HCT116 (cell line): ENCODE measurements at regions not wholly inside any gene's neighbourhood (a gene's known extent, or its start where the extent isn't known, plus 50 kb on each side); places are given as distances from the start of the nearest gene placed in this dataset.

Experiments used
- ATAC-seq: fragments of 200-7000 bp; cut with Tn5 transposase; 2 replicates; pipeline ENCODE4 v1.9.1; 2020; ENCODE audit warnings: mild to moderate bottlenecking, moderate library complexity
- BruUV-seq: library from RNA; stranded (reverse); fragments of 400-500 nt; replicated peaks from 2 replicates; lab custom pipeline; 2021; lab: Mats Ljungman, UMichigan
- CTCF ChIA-PET: fragments of 300-600 bp; sonication (Branson Sonifier 250); formaldehyde crosslinking; loops from one replicate; lab custom pipeline; 2021; ENCODE audit warnings: antibody characterized with exemption; lab: Charles Lee
- POLR2A ChIA-PET: fragments of 300-600, 350-600 bp; sonication (Branson Sonifier 250); formaldehyde crosslinking; loops from one replicate; lab custom pipeline; 2021; ENCODE audit warnings: antibody characterized with exemption; lab: Charles Lee
- RAD21 ChIA-PET, 2 experiments: fragments of 300-600 bp; sonication (Branson Sonifier 250); formaldehyde crosslinking; loops; one replicate each; lab custom pipeline; 2023; ENCODE audit warnings: low total read pairs in 2 of 2; ENCODE audit not compliant: uncharacterized antibody in 2 of 2, unreplicated experiment in 2 of 2, low non-redundant PET in 1 of 2; lab: Charles Lee
- DNase-seq: peaks from one replicate; pipeline ENCODE4 v3.0.0-alpha.2; 2010; ENCODE audit warnings: low read depth, low spot score
- H2AFZ ChIP-seq: fragments of 200-600 bp; shearing (Covaris generic), sonication (generic); 2 replicates; pipeline ENCODE4 v1.6.1; 2017; ENCODE audit warnings: low read depth, mixed run types, mixed read lengths, antibody characterized with exemption, low read length; ENCODE audit not compliant: poor library complexity, severe bottlenecking
- H3K27ac ChIP-seq: 2 replicates; pipeline ENCODE4 v1.5.1; 2012; ENCODE audit warnings: low read depth, low read length
- H3K27me3 ChIP-seq: fragments of 200-600 bp; sonication (generic); 2 replicates; pipeline ENCODE4 v1.6.1; 2016; ENCODE audit warnings: mixed run types, low read length, mixed read lengths; ENCODE audit not compliant: insufficient read depth
- H3K36me3 ChIP-seq, 2 experiments: fragments of 200-500 bp in 1 of 2; fragments of 200-600 bp in 1 of 2; sonication (Bioruptor generic) in 1 of 2; sonication (generic) in 1 of 2; 2 replicates each; pipeline versions ENCODE4 v1.5.1 to v1.6.1; 2014 to 2016; ENCODE audit warnings: low read length in 2 of 2, inconsistent platforms in 1 of 2, mixed read lengths in 1 of 2, mixed run types in 1 of 2; ENCODE audit not compliant: insufficient read depth in 2 of 2, control insufficient read depth in 1 of 2
- H3K4me1 ChIP-seq, 2 experiments: fragments of 200-600 bp in 1 of 2; sonication (generic) in 1 of 2; 2 replicates each; pipeline versions ENCODE4 v1.5.1 to v1.6.1; 2012 to 2017; ENCODE audit warnings: low read length in 2 of 2, inconsistent platforms in 1 of 2, mild to moderate bottlenecking in 1 of 2, mixed read lengths in 1 of 2, mixed run types in 1 of 2, moderate library complexity in 1 of 2; ENCODE audit not compliant: insufficient read depth in 2 of 2, control insufficient read depth in 1 of 2
- H3K4me2 ChIP-seq: fragments of 200-600 bp; sonication (generic); 2 replicates; pipeline ENCODE4 v1.6.1; 2017; ENCODE audit warnings: mixed run types, low read length, mixed read lengths
- H3K4me3 ChIP-seq, 2 experiments: fragments of 200-600 bp in 1 of 2; sonication (generic) in 1 of 2; replicated peaks in 1 of 2; 2 replicates each; pipeline ENCODE4 v1.5.1; 2011 to 2016; ENCODE audit warnings: low read length in 2 of 2, control low read depth in 1 of 2, low read depth in 1 of 2, mild to moderate bottlenecking in 1 of 2, mixed read lengths in 1 of 2, mixed run types in 1 of 2
- H3K79me2 ChIP-seq: fragments of 200-600 bp; sonication (generic); 2 replicates; pipeline ENCODE4 v1.6.1; 2017; ENCODE audit warnings: mild to moderate bottlenecking, mixed run types, low read length, moderate library complexity, mixed read lengths; ENCODE audit not compliant: insufficient read depth
- H3K9ac ChIP-seq: fragments of 200-600 bp; sonication (generic); 2 replicates; pipeline ENCODE4 v1.6.1; 2016; ENCODE audit warnings: low read length, mixed read lengths
- H3K9me2 ChIP-seq: fragments of 200-600 bp; sonication (generic), shearing (Covaris generic); 2 replicates; pipeline ENCODE4 v1.6.1; 2017; ENCODE audit warnings: mixed run types, mild to moderate bottlenecking, moderate library complexity; ENCODE audit not compliant: insufficient read depth
- H3K9me3 ChIP-seq, 2 experiments: fragments of 200-500 bp in 1 of 2; fragments of 200-600 bp in 1 of 2; sonication (Bioruptor generic) in 1 of 2; sonication (generic) in 1 of 2; 2 replicates each; pipeline ENCODE4 v1.6.1; 2014 to 2017; ENCODE audit warnings: low read length in 2 of 2, mixed read lengths in 2 of 2, inconsistent platforms in 1 of 2, low read depth in 1 of 2, mild to moderate bottlenecking in 1 of 2, mixed run types in 1 of 2, moderate library complexity in 1 of 2; ENCODE audit not compliant: control insufficient read depth in 1 of 2, insufficient read depth in 1 of 2
- H4K20me1 ChIP-seq: fragments of 200-600 bp; sonication (generic), shearing (Covaris generic); 2 replicates; pipeline ENCODE4 v1.6.1; 2017; ENCODE audit warnings: mixed run types, mild to moderate bottlenecking, moderate library complexity; ENCODE audit not compliant: insufficient read depth
- EGR1 ChIP-seq: IDR thresholded peaks from 2 replicates; pipeline ENCODE4 v1.6.1; 2012; ENCODE audit warnings: low read depth
- ELF1 ChIP-seq: IDR thresholded peaks from 2 replicates; pipeline ENCODE4 v1.6.1; 2012; ENCODE audit warnings: low read depth, borderline replicate concordance
- EZH2 ChIP-seq: fragments of 200-600 bp; sonication (generic); IDR thresholded peaks from 2 replicates; pipeline ENCODE4 v1.6.1; 2017; ENCODE audit warnings: antibody characterized with exemption, mixed run types
- POLR2A ChIP-seq: IDR thresholded peaks from 2 replicates; pipeline ENCODE4 v1.7.0; 2011; ENCODE audit warnings: borderline replicate concordance; ENCODE audit not compliant: insufficient read depth, insufficient read length; ENCODE audit errors: extremely low read depth
- RAD21 ChIP-seq: IDR thresholded peaks from 2 replicates; pipeline ENCODE4 v1.6.1; 2012; ENCODE audit warnings: low read depth, mild to moderate bottlenecking
- intact Hi-C: fragments of 100-400 bp; cut with micrococcal nuclease; formaldehyde crosslinking; loops from 2 replicates; pipeline ENCODE4 v1.10.0; 2022

DNA sequence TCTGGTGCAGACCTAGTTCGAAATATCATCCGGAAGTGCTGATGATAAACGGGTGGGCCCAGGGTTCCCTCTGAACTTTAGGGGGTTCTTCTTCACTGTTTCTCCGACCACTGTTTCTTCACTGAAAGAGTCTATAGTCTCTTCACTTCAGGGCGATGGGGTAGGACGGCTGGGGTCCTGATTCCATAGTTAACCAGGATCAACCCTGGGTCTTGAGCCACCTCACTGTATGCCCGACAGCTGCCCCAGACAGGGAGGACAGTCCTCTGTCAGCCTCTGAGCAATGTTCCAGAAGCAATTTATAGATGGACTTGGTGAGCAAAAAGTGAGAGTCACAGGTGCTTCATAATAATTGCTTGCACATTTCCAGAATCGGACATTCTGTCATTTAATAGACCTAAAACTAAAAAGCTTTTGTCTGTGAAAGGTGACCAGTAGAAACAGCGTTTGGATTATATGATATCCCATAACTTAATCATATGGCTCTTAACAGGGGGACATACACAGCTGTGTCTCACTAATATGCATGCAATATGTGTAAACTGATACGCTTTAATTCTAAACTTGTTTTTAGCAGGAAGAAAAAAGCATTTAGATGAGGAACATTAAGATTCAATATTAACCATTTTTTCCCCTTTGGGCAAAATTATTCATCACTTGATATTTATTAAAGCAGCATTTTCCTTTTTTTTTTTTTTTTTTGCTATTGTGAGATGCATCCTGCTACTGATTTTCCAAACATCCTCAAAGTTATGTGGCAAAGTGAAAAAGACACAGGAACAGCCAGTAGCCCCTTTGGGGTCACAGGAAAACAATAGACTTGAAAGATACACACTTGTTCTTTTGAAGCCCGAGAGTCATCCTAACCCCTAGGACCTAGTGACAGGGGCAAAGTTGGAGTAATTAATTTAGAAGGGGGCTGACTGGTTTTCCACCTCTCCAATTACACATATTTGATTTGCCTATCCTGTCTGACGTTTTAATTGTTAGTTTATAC lies 277.0 kb downstream of the ZNF536 start:
- H2AFZ ChIP-seq = no peak overlapping the region
- H4K20me1 ChIP-seq = no peaks in the 10 kb centered on the region
- H3K4me3 ChIP-seq = no peak overlapping the region
- H3K9me3 ChIP-seq = no peaks in the 10 kb centered on the region
- H3K4me2 ChIP-seq = no peak overlapping the region
- peaks cover 6% of the 10 kb centered on the region; the same call in 1 of the 2 replicates for H3K27me3 ChIP-seq
- H3K4me1 ChIP-seq = no peaks in the 10 kb centered on the region
- no peaks in the 10 kb centered on the region for H3K9me2 ChIP-seq
- no peaks in the 10 kb centered on the region for H3K79me2 ChIP-seq
- H3K36me3 ChIP-seq = no peaks in the 10 kb centered on the region
- POLR2A ChIA-PET = no interaction called here
- no TSS peak for BruUV-seq
- no peak for ATAC-seq
- no peak overlapping the region for H3K9ac ChIP-seq
- intact Hi-C loops = no loop called here
- RAD21 ChIA-PET = no interaction called here
- CTCF ChIA-PET = no interaction called here
- TF ChIP-seq POLR2A = no peak
- no peak for TF ChIP-seq RAD21
- no peak for TF ChIP-seq ELF1
- no peak for TF ChIP-seq EGR1
- TF ChIP-seq, all 23 proteins: peak for 0
- no peak overlapping the region for H3K27ac ChIP-seq
- no peak for DNase-seq

DNA sequence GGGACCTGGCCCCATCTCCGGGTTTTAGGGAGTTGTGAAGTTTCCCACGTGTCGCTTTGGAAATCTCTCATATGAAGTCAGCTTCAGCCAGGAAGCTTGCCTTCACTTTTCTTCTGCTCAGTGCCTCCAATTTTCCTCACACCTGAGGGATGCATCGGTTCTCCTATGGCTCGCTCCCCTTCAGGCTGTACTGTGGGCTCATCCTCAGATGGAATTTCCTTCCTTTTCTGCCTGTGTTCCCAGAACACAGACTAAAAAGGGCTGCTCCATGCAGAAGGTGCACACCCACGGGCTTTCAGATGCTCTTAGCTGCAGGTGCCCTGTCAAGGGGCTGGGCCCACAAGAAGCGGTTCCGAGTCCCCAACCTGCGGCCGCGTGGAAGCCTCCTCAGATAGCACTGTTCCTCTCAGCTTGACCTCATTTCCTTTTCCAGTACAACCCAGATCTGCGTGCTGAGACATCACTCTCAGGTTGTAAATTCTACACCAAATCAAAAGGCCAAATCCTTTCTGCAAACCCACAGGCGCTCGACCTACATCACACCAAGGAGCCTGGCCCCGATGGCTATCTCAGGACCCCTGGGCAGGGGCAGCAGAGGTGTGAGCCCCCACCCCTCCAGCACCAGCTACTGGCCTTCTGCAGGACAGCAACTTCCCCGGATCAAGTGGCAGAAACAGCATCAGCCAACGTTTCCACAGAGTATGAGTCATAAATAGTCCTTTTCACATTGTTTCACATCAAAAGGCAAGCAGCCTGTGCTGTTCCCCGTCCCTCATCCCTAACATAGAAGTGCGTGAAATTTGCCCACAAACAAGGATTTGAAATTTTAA lies 275.9 kb downstream of the ZNF536 start:
- intact Hi-C loops = no loop called here
- ChIA-PET POLR2A (no interaction called here), RAD21 (no interaction called here), CTCF (no interaction called here)
- H3K9me2 ChIP-seq = no peaks in the 10 kb centered on the region
- H3K4me1 ChIP-seq = no peaks in the 10 kb centered on the region
- ATAC-seq (no peak), DNase-seq (no peak)
- H3K27me3 ChIP-seq = peaks cover 6% of the 10 kb centered on the region; the same call in 1 of the 2 replicates
- no peaks in the 10 kb centered on the region for H3K36me3 ChIP-seq
- no peak overlapping the region for H3K4me2 ChIP-seq
- no peak overlapping the region for H3K27ac ChIP-seq
- BruUV-seq = no TSS peak
- no peaks in the 10 kb centered on the region for H3K79me2 ChIP-seq
- no peaks in the 10 kb centered on the region for H4K20me1 ChIP-seq
- no peak overlapping the region for H3K9ac ChIP-seq
- no peak overlapping the region for H3K4me3 ChIP-seq
- no peak overlapping the region for H2AFZ ChIP-seq
- no peaks in the 10 kb centered on the region for H3K9me3 ChIP-seq
- TF ChIP-seq EZH2 = no peak
- TF ChIP-seq, all 23 proteins: peak for 0
